Thyroid gland (tissue), 4 donors: ENCODE measurements at regions not wholly inside any gene's neighbourhood (a gene's known extent, or its start where the extent isn't known, plus 50 kb on each side); places are given as distances from the start of the nearest gene placed in this dataset.

ENCODE experiments used
- POLR2A ChIP-seq, 2 donors: fragments of 450-650 bp; IDR thresholded peaks; one replicate each; pipeline ENCODE4 v1.6.1; 2017; ENCODE audit warnings: antibody characterized with exemption in 2 of 2, mild to moderate bottlenecking in 2 of 2, moderate library complexity in 1 of 2
- TF ChIP-seq, protein P1 (sequence below), 6 experiments: fragments of 200-600 bp in 3 of 6; fragments of 450-650 bp in 3 of 6; sonication (generic) in 3 of 6; IDR thresholded peaks; one replicate each; pipeline ENCODE4 v1.5.1; 2016 to 2019; ENCODE audit warnings: antibody characterized with exemption in 6 of 6, mild to moderate bottlenecking in 2 of 6, inconsistent platforms in 1 of 6, moderate library complexity in 1 of 6

- TF ChIP-seq POLR2A (IDR thresholded peaks at IDR 0.05) = no peak
- TF ChIP-seq, protein P1, sequence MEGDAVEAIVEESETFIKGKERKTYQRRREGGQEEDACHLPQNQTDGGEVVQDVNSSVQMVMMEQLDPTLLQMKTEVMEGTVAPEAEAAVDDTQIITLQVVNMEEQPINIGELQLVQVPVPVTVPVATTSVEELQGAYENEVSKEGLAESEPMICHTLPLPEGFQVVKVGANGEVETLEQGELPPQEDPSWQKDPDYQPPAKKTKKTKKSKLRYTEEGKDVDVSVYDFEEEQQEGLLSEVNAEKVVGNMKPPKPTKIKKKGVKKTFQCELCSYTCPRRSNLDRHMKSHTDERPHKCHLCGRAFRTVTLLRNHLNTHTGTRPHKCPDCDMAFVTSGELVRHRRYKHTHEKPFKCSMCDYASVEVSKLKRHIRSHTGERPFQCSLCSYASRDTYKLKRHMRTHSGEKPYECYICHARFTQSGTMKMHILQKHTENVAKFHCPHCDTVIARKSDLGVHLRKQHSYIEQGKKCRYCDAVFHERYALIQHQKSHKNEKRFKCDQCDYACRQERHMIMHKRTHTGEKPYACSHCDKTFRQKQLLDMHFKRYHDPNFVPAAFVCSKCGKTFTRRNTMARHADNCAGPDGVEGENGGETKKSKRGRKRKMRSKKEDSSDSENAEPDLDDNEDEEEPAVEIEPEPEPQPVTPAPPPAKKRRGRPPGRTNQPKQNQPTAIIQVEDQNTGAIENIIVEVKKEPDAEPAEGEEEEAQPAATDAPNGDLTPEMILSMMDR (IDR thresholded peaks at IDR 0.05) = no peak
Observed at GRCh38 chr5:112653638-112654205, 84.0 kb upstream of the APC start.
